ENCODE measurements at regions not wholly inside any gene's neighbourhood (a gene's known extent, or its start where the extent isn't known, plus 50 kb on each side); places are given as distances from the start of the nearest gene placed in this dataset.

- no peak for TF ChIP-seq EP300 (IDR thresholded peaks at IDR 0.05)
- no peak for TF ChIP-seq CTCF (IDR thresholded peaks at IDR 0.05)
- no peak for TF ChIP-seq POLR2A (IDR thresholded peaks at IDR 0.05)
- no peak for TF ChIP-seq POLR2AphosphoS5 (IDR thresholded peaks at IDR 0.05)
These were observed 1756.0 kb downstream of the C4orf33 start for GRCh38 chr4:130851932-130852331.

All from gastroesophageal sphincter (tissue), 3 donors.